HG03520 (cell line): ENCODE measurements at regions not wholly inside any gene's neighbourhood (a gene's known extent, or its start where the extent isn't known, plus 50 kb on each side); places are given as distances from the start of the nearest gene placed in this dataset.
"Not testable (repeated sequence)": the region's sequence is repeated elsewhere in the genome, so short reads cannot be mapped to it uniquely, and the experiment has no call there.

Experiments used
- ATAC-seq: cut with Tn5 transposase; IDR thresholded peaks from one replicate; pipeline ENCODE4 v1.9.1; 2021; ENCODE audit warnings: mild to moderate bottlenecking, moderate library complexity; ENCODE audit not compliant: unreplicated experiment

DNA sequence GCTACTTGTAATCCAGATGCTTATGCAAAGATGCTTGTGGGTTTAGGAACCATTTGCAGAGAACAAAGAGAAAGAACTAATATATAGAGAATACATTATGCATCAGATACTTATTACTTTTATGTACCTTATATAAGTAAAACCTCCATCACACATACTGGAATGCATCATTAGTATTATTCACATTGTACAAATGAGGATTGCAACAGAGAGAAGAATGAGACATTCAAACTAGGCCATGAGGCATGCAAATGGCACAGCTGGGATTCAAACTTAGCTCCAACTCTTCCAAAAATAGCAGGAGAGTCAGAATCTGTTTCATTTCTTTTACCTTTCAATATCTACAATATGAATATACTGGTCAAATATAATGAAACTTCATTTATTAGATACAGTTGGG lies 1001.4 kb upstream of the ADAMTS5 start:
- ATAC-seq, result not testable (repeated sequence)

DNA sequence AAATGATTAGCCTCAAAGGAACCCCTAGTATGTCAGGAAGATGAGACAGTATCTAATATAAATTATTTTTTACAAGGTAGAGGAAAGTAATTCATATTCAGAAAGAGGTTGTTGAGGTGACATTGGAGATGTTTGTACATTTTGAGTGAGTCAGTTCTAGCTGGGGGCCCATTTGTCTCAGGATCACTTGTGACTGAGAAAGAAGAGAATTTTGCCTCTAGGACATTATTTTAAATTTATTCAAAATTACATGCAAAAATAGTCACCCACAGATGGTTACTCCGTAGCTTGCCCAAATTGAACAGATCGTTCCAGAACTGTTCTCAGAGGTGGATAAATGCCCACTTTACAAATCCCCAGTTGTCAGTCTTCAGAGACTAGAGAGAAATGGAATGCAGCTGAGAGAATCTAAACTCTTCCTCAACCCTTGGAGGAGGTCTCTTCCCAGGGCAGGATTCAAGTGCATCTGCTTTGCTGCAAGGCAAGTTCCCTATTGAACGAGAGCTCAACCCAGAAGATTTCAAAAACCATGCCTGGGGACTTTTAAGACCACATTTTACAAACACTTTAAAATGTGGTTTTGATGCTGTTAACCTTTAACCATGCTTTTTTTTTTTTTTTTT lies 987.8 kb upstream of the ADAMTS5 start:
- ATAC-seq, result no peak

DNA sequence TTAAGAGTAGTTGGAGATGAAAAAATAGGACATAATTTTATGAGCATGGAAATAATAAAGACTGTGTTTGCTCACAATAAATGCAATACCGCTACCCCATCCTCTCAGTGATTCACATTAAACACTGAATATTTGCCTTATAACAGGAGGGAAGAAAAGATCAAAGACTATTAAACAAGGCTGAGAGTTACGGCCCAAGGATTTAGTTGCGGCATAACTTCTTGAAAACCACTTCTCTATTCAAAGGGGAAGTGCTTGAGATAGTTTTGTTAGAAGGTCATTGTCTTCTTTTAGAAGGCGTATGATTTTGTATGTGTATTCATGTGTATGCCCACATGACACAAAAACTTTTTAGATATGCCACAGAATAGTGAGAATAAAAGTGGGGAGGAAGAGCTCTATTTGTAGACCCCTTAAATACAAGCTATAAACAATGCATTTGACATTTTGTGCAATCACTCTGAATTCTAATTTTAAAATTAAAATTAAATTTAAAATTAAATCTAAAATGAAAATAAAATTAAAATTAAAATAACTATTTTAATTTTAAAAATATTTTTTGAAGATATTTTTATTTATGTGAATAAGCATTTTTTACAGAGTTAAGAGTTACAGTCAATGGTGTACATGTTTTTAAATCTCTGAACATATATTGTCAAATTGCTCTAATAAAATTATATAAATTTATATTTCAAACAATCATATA lies 986.6 kb upstream of the ADAMTS5 start:
- no peak for ATAC-seq

DNA sequence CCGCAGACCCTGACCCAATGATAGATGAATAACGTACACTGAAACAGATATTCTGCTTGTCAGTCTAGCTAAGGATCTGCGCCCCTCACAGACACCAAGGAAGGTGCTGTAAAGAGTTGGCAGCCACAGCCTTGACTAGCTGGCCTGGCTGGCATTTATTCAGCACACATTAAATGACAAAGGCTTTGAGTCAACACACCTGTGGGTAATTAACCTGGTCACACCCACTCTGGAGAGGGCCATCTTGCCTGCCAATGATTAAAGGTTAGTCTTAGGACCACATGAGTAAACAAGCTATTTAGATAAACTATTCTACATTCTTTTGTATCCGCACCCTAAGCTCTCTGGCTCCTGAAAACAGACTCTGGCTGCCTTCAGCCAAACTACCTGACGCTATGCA lies 982.2 kb upstream of the ADAMTS5 start:
- ATAC-seq, result not testable (repeated sequence)

DNA sequence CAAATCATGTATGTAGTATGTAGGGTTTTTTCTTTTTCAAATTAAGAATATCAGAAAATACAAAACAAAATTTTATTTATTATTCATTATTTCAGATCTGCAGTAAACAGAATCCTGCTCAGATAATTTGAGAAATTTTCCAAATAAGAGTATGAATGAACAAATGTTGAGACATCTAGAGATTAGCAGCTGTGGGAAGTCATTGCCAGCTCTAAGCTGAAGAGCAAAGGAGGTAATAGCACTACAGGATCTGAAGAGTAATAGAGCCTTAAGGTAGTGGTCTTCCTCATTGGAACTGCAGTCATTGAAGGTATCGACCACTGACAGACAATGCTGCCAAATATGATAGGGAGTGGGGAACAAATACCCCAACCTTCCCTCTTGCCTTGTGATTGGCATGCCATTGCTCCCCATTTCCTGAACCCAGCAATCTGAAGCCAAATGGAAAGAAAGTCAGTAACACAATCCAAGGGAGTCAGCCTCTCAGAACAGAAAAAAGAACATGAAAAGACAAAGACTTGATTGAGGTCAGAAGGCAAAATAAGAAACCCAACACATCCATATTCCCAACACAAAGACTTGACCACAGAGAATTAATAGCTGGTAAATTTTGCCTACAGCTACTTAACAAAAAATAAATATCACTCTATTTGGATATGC lies 963.4 kb upstream of the ADAMTS5 start:
- not testable (repeated sequence) for ATAC-seq

DNA sequence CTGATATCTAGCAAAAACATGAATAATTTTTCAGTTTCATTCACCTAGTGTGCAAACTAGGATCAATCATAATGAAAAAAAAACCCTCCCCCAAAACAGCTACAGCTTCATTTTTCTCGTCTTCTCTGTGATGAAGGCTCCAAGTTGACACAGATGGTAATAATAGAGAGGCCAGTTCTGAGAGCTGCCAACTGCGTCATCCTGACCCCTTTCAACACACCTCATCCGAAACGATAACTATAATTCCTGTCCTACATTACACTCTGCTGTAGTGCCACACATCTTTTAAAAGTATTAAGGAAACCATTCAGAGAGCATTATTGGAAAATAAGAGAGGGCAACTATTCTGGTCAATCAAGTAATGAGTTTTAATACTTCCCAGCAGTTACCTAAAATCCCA lies 962.3 kb upstream of the ADAMTS5 start:
- ATAC-seq, result not testable (repeated sequence)

DNA sequence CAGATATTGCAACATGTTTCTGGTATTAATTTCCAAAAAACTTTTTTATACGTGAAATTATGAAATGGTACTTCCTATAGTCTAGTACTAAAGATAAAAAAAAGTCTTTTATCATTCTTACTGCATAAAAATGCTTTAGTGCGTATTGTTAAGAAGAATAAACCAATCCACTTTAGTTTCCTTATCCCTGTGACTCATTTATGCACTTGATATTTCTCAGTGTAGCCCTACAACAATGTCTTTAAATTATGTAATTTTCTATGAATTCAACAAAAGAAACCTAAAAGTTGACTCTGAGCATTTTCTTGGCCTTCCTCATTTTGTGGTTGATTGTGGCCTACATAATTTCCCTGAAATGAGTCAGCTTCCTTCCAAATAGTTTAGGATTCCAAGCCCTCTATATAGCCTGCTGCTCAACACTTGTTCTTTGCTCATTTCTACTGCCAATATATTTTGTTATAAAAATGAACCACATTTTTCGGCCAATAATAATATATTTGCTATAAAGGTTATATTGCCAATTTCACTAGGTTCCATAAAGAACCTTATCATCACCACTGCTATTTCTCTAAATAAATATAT lies 961.7 kb upstream of the ADAMTS5 start:
- not testable (repeated sequence) for ATAC-seq

DNA sequence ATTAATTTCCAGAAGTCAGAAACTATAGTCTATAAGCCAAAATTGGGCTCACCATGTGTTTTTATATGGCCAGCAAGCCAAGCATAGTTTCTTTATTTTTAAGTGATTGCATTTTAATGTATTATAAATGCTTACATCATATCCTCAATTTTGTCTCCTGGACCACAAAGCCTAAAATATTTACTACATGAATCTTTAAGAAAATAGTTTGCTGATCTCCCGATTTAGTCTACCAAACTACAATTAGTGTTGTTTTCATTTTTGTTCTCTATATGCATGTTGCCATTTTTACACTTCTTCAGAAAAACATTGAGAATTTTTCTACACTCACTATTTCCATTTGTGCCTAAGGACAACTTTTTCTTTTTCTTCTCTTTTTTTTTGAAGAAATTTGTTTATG lies 954.5 kb upstream of the ADAMTS5 start:
- ATAC-seq, result not testable (repeated sequence)

DNA sequence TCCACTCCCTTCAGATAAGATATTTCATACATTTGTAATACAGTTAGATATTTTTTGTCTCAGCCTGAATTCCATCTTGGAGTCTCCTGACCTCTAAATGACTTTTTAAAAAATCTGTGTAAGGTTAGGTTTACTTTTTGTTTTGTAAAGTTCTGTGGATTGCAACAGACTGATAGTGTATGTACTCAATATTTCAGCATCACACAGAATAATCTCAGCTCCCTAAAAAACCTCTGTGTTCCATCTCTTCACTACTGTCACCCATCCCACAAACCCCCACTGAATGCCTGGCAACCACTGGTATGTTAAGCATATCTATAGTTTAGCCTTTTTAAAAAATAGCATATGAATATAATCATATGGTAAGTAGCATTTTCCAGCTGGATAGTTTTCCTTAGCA lies 951.1 kb upstream of the ADAMTS5 start:
- not testable (repeated sequence) for ATAC-seq

DNA sequence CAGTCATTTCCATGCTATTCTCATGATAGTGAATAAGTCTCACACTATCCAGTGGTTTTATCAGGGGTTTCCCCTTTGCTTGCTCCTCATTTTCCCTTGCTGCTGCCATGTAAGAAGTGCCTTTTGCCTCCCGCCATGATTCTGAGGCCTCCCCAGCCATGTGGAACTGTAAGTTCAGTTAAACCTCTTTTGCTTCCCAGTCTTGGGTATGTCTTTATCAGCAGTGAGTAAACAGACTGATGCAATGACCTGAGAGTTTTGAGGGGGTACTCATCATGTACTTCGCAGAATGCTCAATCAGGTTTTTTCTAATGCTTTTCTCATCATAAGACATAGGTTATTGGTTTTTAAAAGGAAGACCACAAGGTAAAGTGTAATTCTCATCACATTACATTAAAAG lies 949.4 kb upstream of the ADAMTS5 start:
- not testable (repeated sequence) for ATAC-seq

DNA sequence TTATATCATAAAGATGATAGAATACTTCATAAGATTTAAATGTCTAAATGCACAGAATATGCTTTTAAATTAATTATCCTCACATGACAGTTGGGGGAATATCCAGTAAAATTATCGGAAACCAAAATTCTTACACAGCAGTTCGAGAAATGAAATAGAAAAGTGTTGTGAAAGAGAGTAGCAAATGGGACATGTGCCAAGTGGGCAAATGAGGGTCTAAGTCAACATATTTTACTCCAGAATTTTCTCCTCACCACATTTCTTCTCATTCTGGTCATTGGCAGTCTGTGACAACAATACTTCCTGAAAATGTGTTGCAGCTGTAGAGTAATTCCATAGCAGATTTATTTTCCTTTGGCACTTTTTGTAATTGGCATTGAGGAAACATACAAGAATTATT lies 945.2 kb upstream of the ADAMTS5 start:
- not testable (repeated sequence) for ATAC-seq

DNA sequence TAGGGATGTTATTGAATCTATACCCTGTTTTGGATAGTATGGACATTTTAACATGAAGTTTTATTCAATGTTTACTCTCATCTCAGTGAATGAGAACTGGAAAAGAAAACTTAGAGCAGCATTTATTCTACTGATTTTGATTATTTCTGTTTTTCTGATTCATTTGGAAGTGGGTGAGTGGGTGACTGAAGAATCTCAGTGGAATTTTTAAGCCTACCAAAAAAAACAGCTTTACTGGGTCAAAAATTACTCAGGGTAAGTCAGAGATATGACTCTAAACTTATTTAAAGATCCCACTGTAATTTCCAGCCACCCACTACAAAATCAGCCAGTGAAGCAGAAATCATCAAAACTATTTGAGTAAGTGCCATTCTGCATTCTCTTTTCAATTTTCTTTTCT lies 942.6 kb upstream of the ADAMTS5 start:
- not testable (repeated sequence) for ATAC-seq

DNA sequence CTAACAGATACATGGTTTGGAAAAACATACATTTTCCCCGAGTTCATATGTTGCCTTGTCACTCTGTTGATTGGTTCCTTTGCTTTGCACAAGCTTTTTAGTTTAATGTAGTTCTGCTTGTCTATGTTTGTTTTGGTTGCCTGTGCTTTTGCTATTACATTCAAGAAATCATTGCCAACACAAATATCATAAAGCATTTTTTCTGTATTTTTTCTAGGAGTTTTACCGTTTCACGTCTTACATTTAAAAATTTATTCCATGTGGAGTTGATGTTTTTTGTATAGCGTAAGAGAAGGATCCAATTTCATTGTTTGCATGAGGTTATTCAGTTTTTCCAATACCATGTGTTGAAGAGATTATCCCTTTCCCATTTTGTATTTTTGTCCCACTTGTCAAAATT lies 941.9 kb upstream of the ADAMTS5 start:
- ATAC-seq, result not testable (repeated sequence)

DNA sequence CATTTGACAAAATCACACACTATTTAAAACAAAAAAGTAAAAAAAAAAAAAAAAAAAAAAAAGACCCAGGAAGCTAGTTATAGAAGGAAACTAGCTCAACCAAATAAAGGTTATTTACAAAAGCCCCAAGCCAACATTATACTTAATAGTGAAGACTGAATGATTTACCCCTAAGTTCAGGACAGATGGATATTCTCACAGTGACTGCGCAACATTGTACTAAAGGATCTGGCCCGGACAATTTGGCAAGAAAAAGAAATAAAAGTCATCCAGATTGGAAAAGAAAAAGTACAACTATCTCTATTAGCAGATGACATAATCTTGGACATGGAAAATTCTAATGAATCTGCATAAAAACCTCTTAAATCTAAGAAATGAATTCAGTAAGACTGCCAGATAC lies 936.0 kb upstream of the ADAMTS5 start:
- not testable (repeated sequence) for ATAC-seq

DNA sequence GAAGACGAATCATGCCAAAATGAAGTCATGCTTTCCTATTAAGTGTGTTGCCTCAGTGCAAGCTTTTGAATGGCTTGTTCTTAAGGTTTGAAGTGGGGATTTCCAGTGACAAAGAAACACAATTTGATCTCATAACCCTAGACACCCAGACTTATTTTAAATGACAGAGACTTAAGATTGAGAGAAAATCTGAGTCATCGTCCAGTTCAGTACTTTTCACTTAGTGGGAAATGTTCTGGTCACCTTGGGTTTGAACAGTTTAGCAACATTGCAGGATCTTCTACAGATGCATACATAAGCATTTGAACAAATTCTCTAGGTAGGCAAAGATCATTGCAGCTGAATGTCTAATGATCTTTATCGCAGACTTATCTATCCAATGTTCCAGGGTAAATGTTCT lies 926.7 kb upstream of the ADAMTS5 start:
- ATAC-seq, result not testable (repeated sequence)

DNA sequence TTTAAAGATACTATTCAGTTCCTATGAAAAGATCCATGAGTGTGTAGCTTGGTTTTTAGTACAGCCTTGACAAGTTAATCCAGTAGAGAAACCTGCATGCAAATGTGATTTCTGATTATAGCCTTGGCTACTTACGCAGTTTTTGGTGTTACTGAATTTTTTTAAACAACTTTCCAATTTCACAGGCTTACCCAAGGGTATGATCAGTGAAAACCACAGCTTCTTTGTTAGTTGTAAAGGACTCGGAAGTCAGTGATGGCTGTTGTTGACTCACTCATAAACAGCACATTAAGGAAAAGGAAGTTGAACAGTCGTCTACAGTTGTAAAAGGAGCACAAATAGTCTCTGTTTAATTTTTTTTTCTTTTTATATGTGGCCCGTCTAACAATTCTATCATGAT lies 924.6 kb upstream of the ADAMTS5 start:
- ATAC-seq, result not testable (repeated sequence)

DNA sequence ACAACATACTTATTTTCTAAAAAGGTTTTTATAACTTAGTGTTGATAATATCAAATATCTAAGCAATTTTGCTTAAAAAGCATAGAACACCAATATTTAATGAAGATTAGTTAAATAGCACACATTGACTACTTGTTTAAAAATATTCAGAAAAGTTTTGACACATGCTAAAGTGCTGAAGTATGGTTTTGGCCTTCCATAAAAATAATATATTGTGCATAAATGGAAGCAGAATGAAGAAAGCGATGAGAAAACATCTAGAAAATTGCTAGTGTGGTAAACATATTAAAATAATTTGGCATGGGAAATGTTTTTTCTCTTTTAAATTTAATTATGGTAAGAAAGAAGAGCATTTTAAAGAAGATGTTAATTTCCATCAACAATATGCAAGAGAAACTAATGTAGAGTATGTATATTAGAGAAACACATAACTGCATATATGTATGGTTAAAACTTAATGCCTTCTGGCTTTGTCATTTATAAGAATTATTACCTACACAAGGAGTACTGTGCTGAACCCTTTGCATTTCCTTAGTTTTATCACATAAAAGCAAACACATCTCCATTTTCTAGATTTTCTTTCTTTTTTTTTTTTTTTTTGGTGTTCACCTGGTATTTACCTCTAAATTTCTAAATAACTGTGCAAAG lies 921.0 kb upstream of the ADAMTS5 start:
- not testable (repeated sequence) for ATAC-seq

DNA sequence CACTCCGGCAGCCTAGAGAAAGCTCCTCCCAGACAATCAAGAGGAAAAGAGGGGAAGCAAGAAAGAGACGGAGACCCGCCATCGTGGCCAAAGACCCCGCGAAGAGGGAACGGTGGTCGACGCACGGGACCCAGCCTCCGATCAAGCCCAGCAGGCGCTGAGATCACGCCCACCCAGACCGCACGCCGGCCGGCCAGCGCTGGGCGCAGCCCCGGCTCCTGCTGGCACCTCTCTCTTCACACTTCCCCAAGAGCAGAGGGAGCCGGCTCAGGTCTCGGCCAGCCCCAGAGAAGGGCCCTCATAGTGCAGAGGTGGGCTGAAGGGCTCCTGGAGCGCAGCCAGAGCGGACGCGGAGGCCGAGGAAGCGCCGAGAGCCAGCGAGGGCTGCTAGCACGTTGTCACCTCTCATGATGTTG lies 918.4 kb upstream of the ADAMTS5 start:
- ATAC-seq, result no peak

DNA sequence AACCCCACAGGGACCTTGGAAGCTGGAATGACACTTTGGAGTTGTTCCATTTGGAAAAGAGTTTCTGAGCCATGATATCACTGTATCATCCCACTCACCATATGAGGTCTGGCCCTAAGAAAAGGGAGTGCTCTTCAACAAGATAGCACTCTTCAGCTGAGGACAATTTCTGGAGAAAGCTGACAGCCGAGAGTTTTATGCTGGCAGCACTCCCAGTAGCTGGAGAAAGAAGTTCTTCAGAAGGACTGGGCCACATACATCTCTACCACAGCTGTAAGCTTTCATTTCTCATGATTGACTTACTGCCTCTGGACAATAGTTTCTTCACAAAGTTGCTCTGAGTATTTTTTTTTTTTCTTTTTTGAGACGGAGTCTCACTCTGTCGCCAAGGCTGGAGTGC lies 914.4 kb upstream of the ADAMTS5 start:
- ATAC-seq, result not testable (repeated sequence)

DNA sequence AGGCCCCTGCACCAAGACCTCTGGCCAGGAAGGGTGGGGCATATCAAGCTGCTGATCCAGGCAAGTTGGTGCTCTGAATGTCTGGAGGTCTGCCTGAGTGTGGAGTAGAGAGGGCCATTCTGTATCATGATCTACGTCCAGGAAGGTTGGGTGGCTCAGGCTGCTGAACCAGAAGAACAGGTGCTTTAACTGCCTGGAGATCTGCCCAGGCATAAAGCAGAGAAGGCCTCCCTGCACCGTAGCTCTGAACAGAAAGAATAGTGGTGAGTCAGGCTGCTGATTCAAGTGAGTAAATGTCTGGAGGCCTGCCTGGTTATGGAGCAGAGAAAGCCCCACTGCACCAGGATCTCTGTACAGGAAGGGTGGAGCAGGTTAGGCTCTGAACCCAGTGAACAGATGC lies 905.5 kb upstream of the ADAMTS5 start:
- ATAC-seq, result not testable (repeated sequence)

DNA sequence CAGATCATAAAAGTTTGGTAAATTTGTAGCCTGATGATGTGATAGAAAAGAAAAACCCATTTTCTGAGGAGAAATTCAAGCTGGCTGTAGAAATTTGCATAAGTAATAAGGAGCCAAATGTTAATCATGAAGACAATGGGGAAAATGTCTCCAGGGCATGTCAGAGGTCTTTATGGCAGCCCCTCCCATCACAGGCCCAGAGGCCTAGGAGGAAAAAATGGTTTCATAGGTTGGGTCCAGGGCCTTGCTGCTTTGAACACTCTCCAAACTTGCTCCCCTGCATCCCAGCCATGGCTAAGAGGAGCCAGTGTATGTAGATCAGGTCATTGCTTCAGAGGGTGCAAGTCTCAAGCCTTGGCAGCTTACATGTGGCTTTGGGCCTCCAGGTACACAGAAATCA lies 903.9 kb upstream of the ADAMTS5 start:
- not testable (repeated sequence) for ATAC-seq
